OCI-LY1 (cell line): ENCODE measurements at regions not wholly inside any gene's neighbourhood (a gene's known extent, or its start where the extent isn't known, plus 50 kb on each side); places are given as distances from the start of the nearest gene placed in this dataset.

ENCODE experiments used
- H2AFZ ChIP-seq: fragments of 200-600 bp; sonication (generic), shearing (Covaris generic); 2 replicates; pipeline ENCODE4 v1.6.0; 2014; ENCODE audit warnings: antibody characterized with exemption, mild to moderate bottlenecking, low read length
- H3F3A ChIP-seq: fragments of 200-600 bp; sonication (generic), shearing (Covaris generic); 2 replicates; pipeline ENCODE4 v1.6.0; 2014; ENCODE audit warnings: mild to moderate bottlenecking, antibody characterized with exemption, low read length, moderate library complexity; ENCODE audit not compliant: insufficient read depth
- H3K27ac ChIP-seq: fragments of 200-600 bp; sonication (generic); 2 replicates; pipeline ENCODE4 v1.5.1; 2014; ENCODE audit warnings: low read length, mixed run types, mild to moderate bottlenecking, low read depth; ENCODE audit not compliant: poor library complexity, severe bottlenecking
- H3K27me3 ChIP-seq: fragments of 200-600 bp; sonication (generic); 2 replicates; pipeline ENCODE4 v1.6.0; 2014; ENCODE audit warnings: antibody characterized with exemption, mild to moderate bottlenecking, low read length, moderate library complexity; ENCODE audit not compliant: insufficient read depth
- H3K36me3 ChIP-seq: fragments of 200-600 bp; sonication (generic); 2 replicates; pipeline ENCODE4 v1.6.1; 2014; ENCODE audit warnings: mild to moderate bottlenecking, antibody characterized with exemption, low read length, moderate library complexity, mixed read lengths; ENCODE audit not compliant: insufficient read depth
- H3K4me1 ChIP-seq: fragments of 200-600 bp; sonication (generic); 2 replicates; pipeline ENCODE4 v1.5.1; 2014; ENCODE audit warnings: mild to moderate bottlenecking, low read length, moderate library complexity; ENCODE audit not compliant: insufficient read depth, severe bottlenecking
- H3K4me2 ChIP-seq: fragments of 200-600 bp; sonication (generic), shearing (Covaris generic); 2 replicates; pipeline ENCODE4 v1.6.1; 2014; ENCODE audit warnings: low read length
- H3K4me3 ChIP-seq: fragments of 200-600 bp; sonication (generic); 2 replicates; pipeline ENCODE4 v1.5.1; 2014; ENCODE audit warnings: low read length, low read depth, mild to moderate bottlenecking, mixed read lengths; ENCODE audit not compliant: poor library complexity, severe bottlenecking
- H3K79me2 ChIP-seq: fragments of 200-600 bp; shearing (Covaris generic); 2 replicates; pipeline ENCODE4 v1.6.1; 2016; ENCODE audit warnings: mixed run types, low read length, mixed read lengths; ENCODE audit not compliant: insufficient read depth
- H3K9ac ChIP-seq: fragments of 200-600 bp; sonication (generic), shearing (Covaris generic); 2 replicates; pipeline ENCODE4 v1.6.1; 2014; ENCODE audit warnings: mild to moderate bottlenecking, low read length, mixed read lengths
- H3K9me2 ChIP-seq: fragments of 200-600 bp; sonication (generic), shearing (Covaris generic); 2 replicates; pipeline ENCODE4 v1.6.1; 2014; ENCODE audit warnings: low read depth, mild to moderate bottlenecking, low read length, mixed read lengths
- H3K9me3 ChIP-seq: fragments of 200-600 bp; shearing (Covaris generic); 2 replicates; pipeline ENCODE4 v1.6.1; 2014; ENCODE audit warnings: low read length, mixed read lengths
- H4K20me1 ChIP-seq: fragments of 200-600 bp; sonication (generic), shearing (Covaris generic); 2 replicates; pipeline ENCODE4 v1.6.0; 2016; ENCODE audit warnings: mild to moderate bottlenecking, low read length; ENCODE audit not compliant: insufficient read depth
- EZH2 ChIP-seq: fragments of 200-600 bp; sonication (generic), shearing (Covaris generic); IDR thresholded peaks from 2 replicates; pipeline ENCODE4 v1.8.0; 2017; ENCODE audit warnings: borderline replicate concordance, mixed run types, mild to moderate bottlenecking, antibody characterized with exemption, low read length, moderate library complexity, mixed read lengths
- TF ChIP-seq, protein P1 (sequence below): fragments of 200-600 bp; sonication (generic), shearing (Covaris generic); IDR thresholded peaks from 2 replicates; pipeline ENCODE4 v1.5.1; 2017; ENCODE audit warnings: mild to moderate bottlenecking, antibody characterized with exemption, low read length, moderate library complexity, mixed read lengths

DNA sequence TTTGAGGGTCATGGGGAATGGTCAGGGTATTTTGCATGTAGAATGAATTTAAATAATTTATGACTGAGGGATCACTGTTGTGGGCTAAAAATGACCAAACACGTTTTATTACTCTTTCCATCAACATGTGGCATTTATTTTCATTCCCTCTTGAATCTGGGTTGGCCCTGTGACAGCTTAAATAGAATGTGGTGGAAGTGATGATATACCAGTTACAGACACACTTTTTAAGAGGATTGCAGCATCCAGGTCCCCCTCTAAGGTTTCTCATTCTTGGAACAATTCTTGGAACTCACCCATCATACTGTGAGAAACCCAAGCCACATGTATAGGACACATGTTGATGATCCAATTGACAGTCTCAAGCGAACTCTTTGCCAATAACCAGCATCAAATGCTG, 272.4 kb downstream of the ETV1 start:
- Histone ChIP-seq H3K27ac (no peak overlapping the region), H2AFZ (no peak overlapping the region), H3K4me1 (no peaks in the 10 kb centered on the region), H3K9me3 (peaks cover 9% of the 10 kb centered on the region; the same call in 1 of the 2 replicates), H3K9me2 (no peaks in the 10 kb centered on the region), H3K27me3 (no peaks in the 10 kb centered on the region), H3K9ac (no peak overlapping the region), H3K79me2 (no peaks in the 10 kb centered on the region), H3K36me3 (no peaks in the 10 kb centered on the region), H3K4me2 (no peak overlapping the region), H3F3A (no peaks in the 10 kb centered on the region), H4K20me1 (no peaks in the 10 kb centered on the region), H3K4me3 (no peak overlapping the region)
- TF ChIP-seq, protein P1, sequence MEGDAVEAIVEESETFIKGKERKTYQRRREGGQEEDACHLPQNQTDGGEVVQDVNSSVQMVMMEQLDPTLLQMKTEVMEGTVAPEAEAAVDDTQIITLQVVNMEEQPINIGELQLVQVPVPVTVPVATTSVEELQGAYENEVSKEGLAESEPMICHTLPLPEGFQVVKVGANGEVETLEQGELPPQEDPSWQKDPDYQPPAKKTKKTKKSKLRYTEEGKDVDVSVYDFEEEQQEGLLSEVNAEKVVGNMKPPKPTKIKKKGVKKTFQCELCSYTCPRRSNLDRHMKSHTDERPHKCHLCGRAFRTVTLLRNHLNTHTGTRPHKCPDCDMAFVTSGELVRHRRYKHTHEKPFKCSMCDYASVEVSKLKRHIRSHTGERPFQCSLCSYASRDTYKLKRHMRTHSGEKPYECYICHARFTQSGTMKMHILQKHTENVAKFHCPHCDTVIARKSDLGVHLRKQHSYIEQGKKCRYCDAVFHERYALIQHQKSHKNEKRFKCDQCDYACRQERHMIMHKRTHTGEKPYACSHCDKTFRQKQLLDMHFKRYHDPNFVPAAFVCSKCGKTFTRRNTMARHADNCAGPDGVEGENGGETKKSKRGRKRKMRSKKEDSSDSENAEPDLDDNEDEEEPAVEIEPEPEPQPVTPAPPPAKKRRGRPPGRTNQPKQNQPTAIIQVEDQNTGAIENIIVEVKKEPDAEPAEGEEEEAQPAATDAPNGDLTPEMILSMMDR: no peak
- TF ChIP-seq EZH2: no peak

DNA sequence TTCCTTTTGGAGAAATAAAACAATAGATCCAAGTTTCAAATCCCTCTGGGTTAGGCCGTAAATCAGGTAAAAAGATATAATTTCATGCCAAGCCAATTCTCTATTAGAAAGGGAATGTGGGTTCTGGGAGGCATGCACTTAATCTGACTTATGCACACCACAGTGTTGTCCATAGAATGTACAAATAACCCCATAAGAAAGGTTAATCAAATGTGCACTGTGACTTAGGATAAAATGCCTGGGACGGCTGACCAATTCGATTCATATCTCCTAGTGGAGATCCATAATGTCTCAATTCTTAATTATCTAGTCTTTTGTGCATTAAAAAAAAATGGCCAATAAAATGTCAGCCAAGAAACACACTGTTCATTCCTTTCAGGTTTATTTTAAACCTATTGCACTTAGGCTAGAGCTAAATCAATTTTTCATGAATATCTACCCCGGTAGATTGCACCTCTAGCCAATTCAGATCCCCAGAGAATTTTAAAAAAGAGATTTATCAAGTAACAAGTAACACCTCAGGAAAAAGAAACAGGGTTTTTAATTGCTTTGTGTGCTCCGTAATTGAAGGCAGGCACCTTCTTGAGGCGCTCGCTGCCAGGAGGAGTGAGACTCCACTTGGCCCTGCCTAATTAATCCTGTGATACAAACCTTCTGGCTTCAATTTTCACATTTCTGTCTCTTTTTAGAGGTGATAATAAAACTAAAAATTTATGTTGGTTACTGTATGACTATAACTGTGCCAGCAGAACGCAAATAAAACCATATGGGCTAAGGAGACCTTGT, 265.1 kb downstream of the ETV1 start:
- H3F3A ChIP-seq: no peaks in the 10 kb centered on the region
- H3K4me2 ChIP-seq: no peak overlapping the region
- H3K36me3 ChIP-seq: no peaks in the 10 kb centered on the region
- H3K9me2 ChIP-seq: no peaks in the 10 kb centered on the region
- no peaks in the 10 kb centered on the region for H4K20me1 ChIP-seq
- no peaks in the 10 kb centered on the region for H3K79me2 ChIP-seq
- no peak overlapping the region for H3K9ac ChIP-seq
- peaks cover 9% of the 10 kb centered on the region; the same call in 1 of the 2 replicates for H3K9me3 ChIP-seq
- H3K27me3 ChIP-seq: no peaks in the 10 kb centered on the region
- no peak for TF ChIP-seq EZH2
- TF ChIP-seq, protein P1: no peak
- no peak overlapping the region for H3K27ac ChIP-seq
- no peak overlapping the region for H3K4me3 ChIP-seq
- H3K4me1 ChIP-seq: peaks cover 10% of the 10 kb centered on the region
- peak overlapping the region; percentile 10 for H2AFZ ChIP-seq

DNA sequence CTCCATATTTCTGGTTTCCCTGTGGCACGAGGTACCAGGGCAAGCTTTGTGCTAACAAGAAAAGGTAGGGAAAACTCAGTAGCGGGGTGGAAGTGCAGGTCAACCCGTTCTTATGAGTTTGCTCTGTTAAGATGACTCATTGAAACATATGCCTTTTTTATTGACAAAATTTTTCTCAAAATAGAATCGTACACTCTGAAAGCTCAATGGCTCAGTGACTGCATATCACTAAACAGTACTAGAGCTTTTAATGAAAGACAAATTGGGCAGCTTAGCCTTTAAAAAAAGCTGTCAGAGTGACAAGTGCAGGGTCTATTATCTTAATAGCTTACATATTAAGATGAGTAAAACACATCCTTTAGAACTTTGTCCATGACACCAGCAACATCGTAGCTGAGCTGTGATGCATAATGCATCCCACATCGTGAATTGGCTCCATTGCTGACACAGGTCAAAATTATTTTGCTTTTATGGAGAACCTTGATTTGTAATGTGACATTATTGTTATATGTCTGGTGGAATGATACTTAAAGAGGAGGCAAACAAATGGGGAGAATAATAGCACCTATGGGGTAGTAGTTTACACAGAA, 264.4 kb downstream of the ETV1 start:
- Histone ChIP-seq H3K9ac (no peak overlapping the region), H3K9me2 (no peaks in the 10 kb centered on the region), H3K4me3 (no peak overlapping the region), H3K27ac (no peak overlapping the region), H2AFZ (peak overlapping the region; percentile 10), H3K4me1 (peaks cover 10% of the 10 kb centered on the region), H3K79me2 (no peaks in the 10 kb centered on the region), H3K27me3 (no peaks in the 10 kb centered on the region), H3K36me3 (no peaks in the 10 kb centered on the region), H3K9me3 (peaks cover 9% of the 10 kb centered on the region; the same call in 1 of the 2 replicates), H3K4me2 (no peak overlapping the region), H4K20me1 (no peaks in the 10 kb centered on the region), H3F3A (no peaks in the 10 kb centered on the region)
- TF ChIP-seq, protein P1: no peak
